Mesothelial cell of epicardium (in vitro differentiated cells): ENCODE measurements at regions not wholly inside any gene's neighbourhood (a gene's known extent, or its start where the extent isn't known, plus 50 kb on each side); places are given as distances from the start of the nearest gene placed in this dataset.

Source experiments
- DNase-seq, 2 experiments: peaks; one replicate each; pipeline ENCODE4 v3.0.0; 2021; ENCODE audit warnings: low spot score in 2 of 2; ENCODE audit not compliant: unreplicated experiment in 2 of 2
- H3K27ac Mint-ChIP-seq: 2 replicates; pipeline ENCODE4 v1.8.0; 2021; ENCODE audit warnings: mixed read lengths
- H3K27me3 Mint-ChIP-seq: 2 replicates; pipeline ENCODE4 v1.8.0; 2021; ENCODE audit warnings: low read depth, mixed read lengths
- H3K36me3 Mint-ChIP-seq: 2 replicates; pipeline ENCODE4 v1.8.0; 2021; ENCODE audit warnings: mixed read lengths
- H3K4me1 Mint-ChIP-seq: 2 replicates; pipeline ENCODE4 v1.8.0; 2021; ENCODE audit warnings: mixed read lengths
- H3K4me3 Mint-ChIP-seq: 2 replicates; pipeline ENCODE4 v1.8.0; 2021; ENCODE audit warnings: mild to moderate bottlenecking, moderate library complexity, mixed read lengths
- H3K9me3 Mint-ChIP-seq: 2 replicates; pipeline ENCODE4 v1.8.0; 2021; ENCODE audit warnings: mixed read lengths
- TF ChIP-seq, protein P1 (sequence below): fragments of 200-600 bp; sonication (generic); IDR thresholded peaks from one replicate; pipeline ENCODE4 v1.5.0; 2021; ENCODE audit warnings: antibody characterized with exemption; ENCODE audit not compliant: unreplicated experiment

DNA sequence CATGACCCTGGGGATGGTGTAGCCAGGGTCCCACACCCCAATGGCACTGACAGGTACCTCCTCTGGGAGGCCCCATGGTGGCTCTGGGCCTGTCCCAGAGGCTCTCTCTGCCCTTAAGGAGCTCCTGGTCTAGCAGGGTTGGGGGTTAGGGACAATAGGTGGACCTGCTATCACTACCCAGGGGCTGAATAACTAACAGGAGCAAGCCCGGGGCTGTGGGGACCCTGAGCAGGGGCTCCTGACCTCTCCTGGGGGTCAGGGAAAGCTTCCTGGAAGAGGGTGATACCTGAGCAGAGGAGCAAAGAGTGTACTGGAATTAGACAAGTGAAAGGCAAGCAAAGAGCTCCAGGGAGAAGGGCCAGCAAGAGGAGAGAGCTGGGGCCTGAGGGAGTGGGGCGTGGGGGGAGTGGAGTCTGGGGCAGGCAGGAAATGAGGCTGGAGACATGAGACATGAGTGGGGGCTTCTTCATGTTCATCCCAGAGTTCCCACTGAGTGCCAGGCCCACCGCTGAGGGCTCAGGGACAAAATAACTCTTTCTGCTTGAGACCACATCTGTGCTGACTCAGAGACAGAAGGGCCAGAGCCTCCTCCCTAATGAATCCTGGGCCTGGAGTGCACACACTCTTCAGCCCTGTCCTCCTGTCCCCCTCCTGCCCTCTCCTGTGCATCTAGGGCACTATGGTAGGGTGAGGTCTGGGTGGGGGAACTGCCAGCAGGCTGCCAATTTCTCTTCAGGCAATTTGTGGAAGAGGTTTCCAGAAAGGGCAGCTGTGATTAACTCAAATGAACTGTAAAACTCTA, 517.6 kb downstream of the PTPRU start:
- Mint-ChIP-seq H3K36me3 (no peaks in the 10 kb centered on the region), H3K27ac (no peak overlapping the region), H3K4me1 (no peaks in the 10 kb centered on the region), H3K27me3 (peaks cover 40% of the 10 kb centered on the region), H3K4me3 (no peak overlapping the region), H3K9me3 (no peaks in the 10 kb centered on the region)
- TF ChIP-seq, protein P1, sequence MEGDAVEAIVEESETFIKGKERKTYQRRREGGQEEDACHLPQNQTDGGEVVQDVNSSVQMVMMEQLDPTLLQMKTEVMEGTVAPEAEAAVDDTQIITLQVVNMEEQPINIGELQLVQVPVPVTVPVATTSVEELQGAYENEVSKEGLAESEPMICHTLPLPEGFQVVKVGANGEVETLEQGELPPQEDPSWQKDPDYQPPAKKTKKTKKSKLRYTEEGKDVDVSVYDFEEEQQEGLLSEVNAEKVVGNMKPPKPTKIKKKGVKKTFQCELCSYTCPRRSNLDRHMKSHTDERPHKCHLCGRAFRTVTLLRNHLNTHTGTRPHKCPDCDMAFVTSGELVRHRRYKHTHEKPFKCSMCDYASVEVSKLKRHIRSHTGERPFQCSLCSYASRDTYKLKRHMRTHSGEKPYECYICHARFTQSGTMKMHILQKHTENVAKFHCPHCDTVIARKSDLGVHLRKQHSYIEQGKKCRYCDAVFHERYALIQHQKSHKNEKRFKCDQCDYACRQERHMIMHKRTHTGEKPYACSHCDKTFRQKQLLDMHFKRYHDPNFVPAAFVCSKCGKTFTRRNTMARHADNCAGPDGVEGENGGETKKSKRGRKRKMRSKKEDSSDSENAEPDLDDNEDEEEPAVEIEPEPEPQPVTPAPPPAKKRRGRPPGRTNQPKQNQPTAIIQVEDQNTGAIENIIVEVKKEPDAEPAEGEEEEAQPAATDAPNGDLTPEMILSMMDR, result no peak
- DNase-seq, result peak in 1 of 2 experiments; percentile 34

DNA sequence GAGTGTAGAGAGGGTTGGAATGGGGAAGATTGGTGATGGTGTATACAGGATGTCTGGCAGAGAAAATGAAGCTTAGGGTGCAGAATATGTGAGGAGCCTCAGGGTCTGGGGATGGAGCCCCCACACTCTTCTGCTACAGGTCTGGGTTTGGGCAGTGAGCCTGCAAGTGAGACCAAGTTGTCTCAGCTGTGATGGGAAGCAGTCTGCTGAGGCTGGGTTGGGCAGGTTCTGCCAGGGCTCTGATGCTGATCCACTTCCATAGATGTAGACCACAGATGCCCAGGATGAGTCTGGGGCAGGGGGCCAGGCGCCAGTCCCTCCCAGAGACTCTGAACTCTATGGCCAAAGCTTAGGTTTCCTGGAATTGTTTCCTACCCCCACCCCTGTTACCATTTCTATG, 516.9 kb downstream of the PTPRU start:
- DNase-seq, result no peak
- Mint-ChIP-seq H3K4me3 (no peak overlapping the region), H3K27ac (no peak overlapping the region), H3K27me3 (peaks cover 35% of the 10 kb centered on the region), H3K36me3 (no peaks in the 10 kb centered on the region), H3K4me1 (no peaks in the 10 kb centered on the region), H3K9me3 (no peaks in the 10 kb centered on the region)
- TF ChIP-seq, protein P1, result no peak

DNA sequence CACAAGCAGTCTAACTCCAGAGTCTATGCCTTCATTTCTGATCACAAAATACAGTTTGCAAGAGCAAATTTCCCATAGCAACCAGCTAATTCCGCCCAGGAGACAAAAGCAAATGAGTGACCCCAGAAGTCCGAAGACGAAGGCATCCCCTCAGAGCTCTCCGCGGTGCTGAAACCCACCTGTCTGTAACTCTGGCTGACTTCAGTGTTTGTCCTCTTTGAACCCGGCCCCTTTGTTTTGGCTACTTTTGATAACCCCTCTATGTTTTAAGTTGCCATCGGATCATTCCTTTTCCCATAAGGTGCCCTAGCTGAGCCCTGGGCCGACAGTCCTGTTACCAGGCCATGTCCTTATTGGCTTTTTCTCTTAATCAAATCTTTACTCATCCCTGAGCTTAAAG, 515.8 kb downstream of the PTPRU start:
- Mint-ChIP-seq H3K36me3 (no peaks in the 10 kb centered on the region), H3K4me3 (no peak overlapping the region), H3K27ac (no peak overlapping the region), H3K4me1 (no peaks in the 10 kb centered on the region), H3K9me3 (no peaks in the 10 kb centered on the region), H3K27me3 (peaks cover 39% of the 10 kb centered on the region)
- TF ChIP-seq, protein P1, result no peak
- DNase-seq, result peak in 1 of 2 experiments; percentile 47

DNA sequence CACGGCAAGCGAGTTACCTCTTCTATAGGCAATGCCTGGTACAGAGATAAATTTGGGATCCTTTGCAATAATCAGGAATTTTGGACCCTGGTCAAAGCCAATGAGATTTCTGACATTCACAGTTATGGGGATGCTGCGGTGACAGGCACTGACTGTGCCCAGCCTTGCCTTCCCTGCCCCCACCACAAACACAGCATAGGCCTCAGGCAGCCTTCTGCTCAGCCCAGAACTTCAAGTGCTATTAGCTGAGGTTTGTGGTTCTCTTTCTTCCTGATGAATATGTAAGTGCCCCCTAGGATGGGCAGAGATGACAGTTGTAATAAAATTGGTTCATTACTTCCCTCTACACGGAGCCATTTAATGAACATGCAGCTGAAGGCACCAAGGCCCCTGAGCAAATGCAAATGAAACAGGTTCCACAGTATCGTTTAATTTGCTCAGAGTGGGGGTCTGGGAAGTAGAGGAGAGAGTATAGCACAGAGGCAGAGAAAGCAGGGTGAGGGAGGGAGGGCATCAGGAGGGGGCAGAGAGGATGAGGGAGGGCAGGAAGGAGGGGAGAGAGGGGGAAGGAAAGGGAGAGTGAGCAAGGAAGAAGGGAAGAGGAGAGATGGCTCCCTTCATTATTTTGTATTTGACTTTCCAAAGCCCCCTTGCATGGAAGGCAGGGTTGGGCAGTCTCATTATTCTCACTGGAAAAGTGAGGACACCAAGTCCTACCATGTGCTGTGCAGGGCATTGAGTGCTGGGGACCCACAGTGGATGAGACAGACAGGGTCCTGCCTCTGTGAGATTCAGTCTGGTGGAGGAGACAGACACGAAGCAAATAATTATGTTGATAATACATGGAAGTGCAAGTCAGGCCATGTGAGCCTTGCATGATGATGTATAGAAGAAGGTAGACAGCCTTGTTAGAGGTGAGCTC, 513.0 kb downstream of the PTPRU start:
- no peak for DNase-seq
- no peak overlapping the region for H3K4me3 Mint-ChIP-seq

DNA sequence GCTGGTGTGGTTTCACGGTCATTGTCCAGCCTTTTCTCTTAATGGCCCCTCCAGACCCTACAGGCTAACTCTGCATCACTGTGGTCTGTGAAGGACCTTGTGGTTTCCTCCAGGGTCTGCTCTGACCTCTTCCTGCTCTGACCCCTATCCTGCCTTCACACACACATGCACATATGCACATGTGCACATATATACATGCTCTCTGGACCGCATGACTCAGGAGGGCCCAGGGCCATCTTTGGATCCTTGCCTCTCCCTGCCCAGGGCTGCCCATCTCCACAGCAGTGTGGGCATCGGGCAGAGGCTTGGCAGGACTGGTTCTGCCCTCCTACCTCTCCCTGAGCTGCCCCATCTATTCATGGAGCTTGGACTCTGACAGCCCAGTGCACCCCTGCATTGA, 510.9 kb downstream of the PTPRU start:
- Mint-ChIP-seq H3K4me3 (no peak overlapping the region), H3K27me3 (peaks cover 52% of the 10 kb centered on the region), H3K27ac (no peak overlapping the region), H3K9me3 (no peaks in the 10 kb centered on the region), H3K36me3 (no peaks in the 10 kb centered on the region), H3K4me1 (no peaks in the 10 kb centered on the region)
- DNase-seq, result no peak
- TF ChIP-seq, protein P1, result no peak

More for the DNA sequence above, 513.0 kb downstream of the PTPRU start:
- peaks cover 42% of the 10 kb centered on the region for H3K27me3 Mint-ChIP-seq
- no peaks in the 10 kb centered on the region for H3K4me1 Mint-ChIP-seq
- TF ChIP-seq, protein P1, result no peak
- no peaks in the 10 kb centered on the region for H3K9me3 Mint-ChIP-seq
- H3K27ac Mint-ChIP-seq, result no peak overlapping the region
- H3K36me3 Mint-ChIP-seq, result no peaks in the 10 kb centered on the region
